Occipital lobe (tissue), 2 donors: ENCODE measurements at regions not wholly inside any gene's neighbourhood (a gene's known extent, or its start where the extent isn't known, plus 50 kb on each side); places are given as distances from the start of the nearest gene placed in this dataset. TPM values are rescaled to one million over a fixed set of nuclear protein-coding genes. Genes with fewer than 3 reads are reported as not detected.

Experiments used
- DNase-seq: peaks from one replicate; lab custom pipeline; 2025; lab: John Stamatoyannopoulos, UW
- small RNA-seq: library from RNA; depleted of rRNA; stranded (forward); fragments of <200 nt; gene quantifications from one replicate; pipeline ENCODE3, GENCODE V24; 2014

DNA sequence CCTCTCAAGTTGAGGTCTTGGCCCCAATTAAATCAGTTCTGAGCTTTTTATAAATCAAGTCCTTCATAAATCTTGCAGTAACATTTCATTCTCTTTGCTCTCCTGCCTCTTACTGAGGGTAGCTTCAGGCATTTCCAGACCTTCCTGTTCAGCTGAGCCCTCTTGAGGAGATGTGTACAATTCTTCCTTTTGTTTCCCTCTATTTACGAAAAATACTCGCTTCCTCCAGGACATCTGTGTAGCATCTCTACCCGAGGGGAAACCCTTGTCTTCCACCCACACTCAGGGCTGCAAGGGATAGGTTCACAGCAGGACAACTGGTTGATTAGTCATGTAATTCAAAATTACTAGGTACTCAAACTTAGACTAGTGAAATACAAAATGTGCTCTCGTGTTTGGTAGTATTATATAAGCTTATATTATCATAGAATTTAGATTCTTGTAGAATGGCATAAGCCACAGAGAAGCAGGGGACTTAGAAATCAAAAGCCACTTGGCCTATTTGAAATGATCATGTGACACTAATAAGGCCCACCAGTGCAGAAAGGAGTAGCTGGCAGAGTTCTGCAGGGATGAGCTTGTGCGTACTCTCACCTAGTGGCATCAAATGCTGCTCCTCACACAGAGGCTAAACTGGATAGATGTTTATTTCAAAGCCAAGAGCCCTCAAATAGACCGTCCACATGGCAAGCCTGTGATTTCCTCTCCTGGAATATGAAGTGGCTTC is 126.7 kb downstream of the GDAP2 start:
- DNase-seq: no peak

DNA sequence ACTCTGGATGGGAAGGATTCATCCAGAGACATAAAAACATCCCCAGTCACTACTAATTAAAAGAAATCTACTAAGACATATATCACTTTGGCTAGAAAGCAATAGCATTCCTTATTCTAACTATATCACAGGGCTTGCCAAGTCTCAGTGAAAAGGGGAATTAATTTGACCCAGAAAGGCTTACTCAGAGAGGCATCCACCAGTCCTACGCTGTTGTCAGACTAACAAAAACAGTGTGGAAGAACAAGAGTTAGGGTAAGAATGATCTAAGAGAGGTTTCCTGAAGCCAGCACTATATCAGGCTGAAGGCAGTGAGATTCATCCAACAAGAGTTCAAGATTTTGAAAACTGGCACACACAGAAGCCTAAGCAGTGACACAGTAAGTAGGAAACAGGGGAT is 126.1 kb downstream of the GDAP2 start:
- DNase-seq: no peak

DNA sequence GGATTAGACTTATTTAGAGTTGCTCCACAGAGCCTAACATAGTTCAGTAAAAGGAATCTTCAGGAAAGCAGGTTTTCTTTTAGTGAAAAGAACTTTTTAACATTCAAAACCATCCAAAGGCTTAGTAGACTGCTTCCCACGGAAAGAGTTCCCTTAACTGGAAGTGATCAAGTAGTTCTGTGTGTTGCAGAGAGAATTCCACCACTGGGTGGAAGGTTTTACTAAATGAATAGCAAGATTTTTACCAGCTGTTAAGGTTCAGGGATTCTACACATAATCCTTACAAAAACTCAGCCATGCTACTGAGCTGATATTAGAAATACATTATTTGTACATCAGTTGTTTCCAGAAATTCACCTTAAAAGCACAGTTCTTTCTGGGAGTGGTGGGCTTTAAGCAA is 119.7 kb downstream of the GDAP2 start:
- DNase-seq: no peak

DNA sequence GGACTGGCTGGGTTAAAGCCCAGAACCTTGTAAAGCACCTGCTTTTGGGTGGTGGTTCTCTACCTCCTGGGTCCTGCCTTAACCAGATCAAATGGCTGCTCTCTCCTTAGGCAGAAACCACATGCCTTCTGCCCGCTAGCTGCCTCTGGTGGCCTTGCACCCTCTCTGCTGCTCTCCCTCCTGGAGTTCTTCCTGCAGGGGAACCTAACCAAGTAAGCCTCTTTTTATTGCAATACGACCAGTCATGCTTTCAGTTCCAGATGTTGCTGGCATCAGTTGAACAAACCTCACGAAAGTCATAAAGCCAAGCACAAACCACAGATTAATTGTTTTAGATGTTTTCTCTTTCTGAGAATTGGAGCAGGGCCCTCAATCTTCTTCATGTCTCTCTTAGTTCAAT is 118.9 kb downstream of the GDAP2 start:
- no peak for DNase-seq

DNA sequence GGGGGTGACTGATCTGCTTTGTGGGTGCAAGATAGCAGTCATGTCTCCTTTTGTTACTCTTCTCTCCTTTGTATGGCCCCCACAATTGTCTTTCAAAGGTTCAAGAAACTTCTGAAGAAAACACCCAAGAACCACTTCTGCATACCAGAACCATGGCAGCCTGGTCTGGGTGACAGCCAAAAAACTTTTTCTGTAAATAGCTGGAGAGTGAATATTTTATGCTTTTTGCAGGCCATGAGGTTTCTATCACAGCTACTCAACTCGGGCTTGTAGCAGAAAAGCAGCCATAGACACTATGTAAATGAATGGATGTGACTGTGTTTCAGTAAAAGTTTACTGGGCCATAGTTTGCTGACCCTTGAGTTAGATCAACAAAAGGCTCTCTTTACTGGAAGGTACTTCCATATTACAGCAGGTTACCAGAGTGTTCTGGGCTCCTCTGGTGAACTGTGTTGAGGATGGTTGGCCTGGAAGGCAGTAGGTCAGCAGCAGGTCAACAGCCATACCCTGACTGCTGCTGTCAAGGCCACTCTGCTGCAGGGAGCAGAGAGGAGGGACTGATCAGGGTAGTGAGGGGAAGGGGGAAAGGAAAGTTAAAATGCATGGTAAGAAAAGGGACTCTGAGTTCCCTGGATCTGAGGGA is 116.4 kb downstream of the GDAP2 start:
- DNase-seq: no peak

Small RNA genes in the stretch of these regions (small RNA-seq; reads per million reads assigned to genes)
- gene AL390877.1 (not detected), gene RF00561 (not detected)
